ENCODE measurements at regions not wholly inside any gene's neighbourhood (a gene's known extent, or its start where the extent isn't known, plus 50 kb on each side); places are given as distances from the start of the nearest gene placed in this dataset.

DNA sequence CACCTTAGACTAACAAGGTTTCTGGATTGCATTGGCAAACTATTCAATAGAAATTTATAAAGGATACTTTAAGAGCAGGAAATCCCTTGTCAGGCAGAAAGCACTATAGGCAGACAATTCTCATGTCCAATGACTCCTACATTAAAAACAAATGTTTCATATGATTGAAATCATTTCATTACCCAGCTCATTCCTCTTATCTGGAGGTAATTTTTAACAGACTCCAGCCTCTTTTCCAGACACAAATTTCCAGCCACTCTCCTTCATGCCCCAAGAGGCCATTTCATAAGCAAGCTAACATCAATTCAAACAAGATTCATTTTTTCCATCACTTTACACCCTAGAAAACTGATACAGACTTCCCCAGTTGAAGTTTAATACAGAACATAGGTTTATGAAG is 495.1 kb upstream of the FRG1 start:
- Mint-ChIP-seq H3K27ac (no peak overlapping the region), H3K9me3 (peaks cover 0 to 31% (median 8%) of the 10 kb centered on the region in 9 donors), H3K27me3 (no peaks in the 10 kb centered on the region), H3K4me1 (no peaks in the 10 kb centered on the region), H3K36me3 (no peaks in the 10 kb centered on the region), H3K4me3 (no peak overlapping the region)
- POLR2A ChIA-PET, result no interaction called here
- ATAC-seq (no peak), DNase-seq (no peak)

DNA sequence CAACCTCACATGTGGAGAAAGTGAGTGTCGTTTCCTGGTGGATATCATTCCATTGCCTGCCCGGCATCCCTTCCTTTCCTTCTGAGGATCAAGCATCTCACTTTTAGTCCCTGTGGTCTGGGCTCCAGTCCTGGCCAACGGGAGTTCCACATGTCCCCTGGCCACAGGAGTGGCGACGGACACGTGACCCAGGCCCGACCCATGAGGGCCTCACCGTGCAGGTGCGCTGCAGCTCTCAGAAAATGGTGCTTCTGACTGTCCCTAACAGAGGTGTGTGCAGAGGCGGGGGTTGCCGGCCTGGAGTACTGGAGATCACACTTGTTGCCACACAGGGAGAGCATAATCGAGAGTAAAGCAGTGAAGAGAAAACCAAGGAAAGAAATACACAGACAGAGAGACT is 476.9 kb upstream of the FRG1 start:
- ATAC-seq (no peak), DNase-seq (no peak)
- Mint-ChIP-seq H3K9me3 (peaks cover 6 to 22% (median 10%) of the 10 kb centered on the region in 9 donors), H3K36me3 (peaks cover 0 to 5% (median 0%) of the 10 kb centered on the region in 3 donors), H3K27me3 (no peaks in the 10 kb centered on the region), H3K4me1 (no peaks in the 10 kb centered on the region), H3K27ac (no peak overlapping the region), H3K4me3 (no peak overlapping the region)
- POLR2A ChIA-PET, result no interaction called here

DNA sequence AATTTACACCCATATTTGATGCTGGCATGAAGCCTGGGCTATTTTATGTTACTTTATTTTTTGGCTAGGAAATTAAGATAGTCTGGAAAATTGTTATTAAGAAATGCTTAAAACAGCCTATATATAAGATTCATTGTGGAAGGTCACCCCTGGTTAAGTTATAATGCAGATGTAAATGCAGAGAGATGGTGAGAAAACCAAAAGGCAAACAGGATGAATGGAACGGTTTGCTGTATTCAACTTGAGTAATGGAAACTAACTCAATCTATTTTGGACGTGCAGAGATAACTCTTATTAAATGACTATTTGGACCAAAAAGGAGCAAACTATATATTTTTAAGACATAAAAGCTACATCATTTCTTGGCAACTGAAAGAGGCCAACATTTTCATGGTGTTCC is 446.3 kb upstream of the FRG1 start:
- H3K27me3 Mint-ChIP-seq, result no peaks in the 10 kb centered on the region

GRCh38 chr4:189497516-189497915 is 443.2 kb upstream of the FRG1 start:
- no peak for DNase-seq
- no peak overlapping the region for H3K4me3 Mint-ChIP-seq
- H3K36me3 Mint-ChIP-seq, result peaks cover 0 to under 1% (median 0%) of the 10 kb centered on the region in 3 donors
- H3K9me3 Mint-ChIP-seq, result peaks cover 0 to 14% (median 0%) of the 10 kb centered on the region in 9 donors
- peaks cover 0 to 1% (median 0%) of the 10 kb centered on the region in 4 donors for H3K4me1 Mint-ChIP-seq
- no peak overlapping the region for H3K27ac Mint-ChIP-seq
- POLR2A ChIA-PET, result no interaction called here
- H3K27me3 Mint-ChIP-seq, result peaks cover 0 to 3% (median 0%) of the 10 kb centered on the region in 5 donors
- ATAC-seq, result no peak

More for the DNA sequence above, 446.3 kb upstream of the FRG1 start:
- POLR2A ChIA-PET, result no interaction called here
- no peak for ATAC-seq
- H3K27ac Mint-ChIP-seq, result no peak overlapping the region
- H3K4me1 Mint-ChIP-seq, result peaks cover 0 to 3% (median 0%) of the 10 kb centered on the region in 4 donors
- H3K36me3 Mint-ChIP-seq, result peaks cover 0 to 10% (median 2%) of the 10 kb centered on the region in 3 donors
- H3K4me3 Mint-ChIP-seq, result no peak overlapping the region
- peaks cover 0 to 24% (median 5%) of the 10 kb centered on the region in 9 donors for H3K9me3 Mint-ChIP-seq
- no peak for DNase-seq

GRCh38 chr4:189497996-189498395 is 442.7 kb upstream of the FRG1 start:
- Mint-ChIP-seq H3K4me1 (peaks cover 0 to 1% (median 0%) of the 10 kb centered on the region in 4 donors), H3K36me3 (no peaks in the 10 kb centered on the region), H3K4me3 (no peak overlapping the region), H3K9me3 (peaks cover 0 to 10% (median 0%) of the 10 kb centered on the region in 9 donors), H3K27ac (peak overlapping the region in 1 of 10 donors; percentile 53), H3K27me3 (peaks cover 0 to 3% (median 0%) of the 10 kb centered on the region in 5 donors)
- POLR2A ChIA-PET, result no interaction called here
- ATAC-seq (no peak), DNase-seq (no peak)

GRCh38 chr4:189498457-189498856 is 442.2 kb upstream of the FRG1 start:
- peaks cover 0 to 3% (median 0%) of the 10 kb centered on the region in 5 donors for H3K27me3 Mint-ChIP-seq
- peaks cover 0 to 1% (median 0%) of the 10 kb centered on the region in 4 donors for H3K4me1 Mint-ChIP-seq
- POLR2A ChIA-PET, result no interaction called here
- no peak overlapping the region for H3K4me3 Mint-ChIP-seq
- H3K9me3 Mint-ChIP-seq, result peaks cover 0 to 8% (median 0%) of the 10 kb centered on the region in 9 donors
- no peak overlapping the region for H3K27ac Mint-ChIP-seq
- DNase-seq (no peak), ATAC-seq (no peak)
- no peaks in the 10 kb centered on the region for H3K36me3 Mint-ChIP-seq

GRCh38 chr4:189499696-189500095 is 441.0 kb upstream of the FRG1 start:
- peaks cover 0 to 3% (median 0%) of the 10 kb centered on the region in 5 donors for H3K27me3 Mint-ChIP-seq
- peaks cover 0 to 1% (median 0%) of the 10 kb centered on the region in 4 donors for H3K4me1 Mint-ChIP-seq
- POLR2A ChIA-PET, result no interaction called here
- no peak for ATAC-seq
- H3K4me3 Mint-ChIP-seq, result no peak overlapping the region
- H3K36me3 Mint-ChIP-seq, result no peaks in the 10 kb centered on the region
- H3K27ac Mint-ChIP-seq, result no peak overlapping the region
- no peak for DNase-seq
- peaks cover 0 to 4% (median 0%) of the 10 kb centered on the region in 9 donors for H3K9me3 Mint-ChIP-seq

DNA sequence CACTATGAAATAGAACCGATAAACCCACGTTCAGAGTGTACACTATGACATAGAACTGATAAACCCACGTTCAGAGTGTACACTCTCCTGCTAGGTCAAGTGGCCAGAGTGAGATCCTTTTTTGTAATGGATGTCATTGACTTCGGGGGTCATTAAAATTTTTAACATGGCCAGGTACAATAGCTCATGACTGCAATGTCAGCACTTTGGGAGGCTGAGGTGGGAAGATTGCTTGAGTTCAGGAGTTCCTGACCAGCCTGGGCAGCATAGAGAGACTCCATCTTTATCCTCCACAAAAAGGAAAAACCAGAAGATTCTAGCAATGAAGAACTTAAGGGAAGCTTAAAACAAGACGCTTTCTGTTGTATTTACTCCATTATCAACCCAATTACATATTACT is 439.7 kb upstream of the FRG1 start:
- no peak overlapping the region for H3K4me3 Mint-ChIP-seq
- POLR2A ChIA-PET, result no interaction called here
- no peaks in the 10 kb centered on the region for H3K36me3 Mint-ChIP-seq
- no peak overlapping the region for H3K27ac Mint-ChIP-seq
- H3K4me1 Mint-ChIP-seq, result peaks cover 0 to 1% (median 0%) of the 10 kb centered on the region in 4 donors
- DNase-seq (no peak), ATAC-seq (no peak)
- peaks cover 0 to 12% (median 0%) of the 10 kb centered on the region in 9 donors for H3K9me3 Mint-ChIP-seq
- H3K27me3 Mint-ChIP-seq, result peaks cover 0 to 3% (median 0%) of the 10 kb centered on the region in 5 donors

DNA sequence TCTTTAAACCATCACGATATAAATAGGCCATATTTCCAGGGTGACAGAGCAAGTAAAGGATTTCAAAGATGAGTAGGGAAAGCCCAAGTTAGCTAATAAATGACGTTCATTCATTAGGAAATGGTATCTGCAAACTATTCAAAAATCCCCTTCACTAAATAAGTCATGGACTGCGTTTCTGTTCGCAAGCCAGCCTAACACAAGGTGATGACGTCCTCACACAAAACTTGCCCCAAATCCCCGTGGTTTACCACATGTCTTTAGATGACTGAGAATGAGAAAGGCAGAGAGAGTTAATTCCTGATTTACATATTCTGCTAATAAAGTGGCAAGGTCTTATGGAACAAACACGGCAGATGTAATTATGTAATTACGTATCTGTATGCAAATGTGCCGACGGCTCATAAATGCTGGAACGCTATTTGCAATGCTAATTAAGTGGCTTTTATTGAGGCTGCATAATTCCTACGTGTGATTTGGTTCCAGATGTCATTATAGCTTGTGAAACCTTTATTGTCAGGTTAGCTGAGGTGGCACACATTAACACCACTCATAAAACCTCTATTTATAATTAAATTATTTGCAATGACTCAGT is 437.7 kb upstream of the FRG1 start:
- POLR2A ChIA-PET, result no interaction called here
- no peak for ATAC-seq
- DNase-seq, result no peak
- no peaks in the 10 kb centered on the region for H3K4me1 Mint-ChIP-seq
- H3K27me3 Mint-ChIP-seq, result peaks cover 0 to 3% (median 0%) of the 10 kb centered on the region in 5 donors
- H3K4me3 Mint-ChIP-seq, result no peak overlapping the region
- peaks cover 0 to 12% (median 0%) of the 10 kb centered on the region in 9 donors for H3K9me3 Mint-ChIP-seq
- H3K36me3 Mint-ChIP-seq, result no peaks in the 10 kb centered on the region
- H3K27ac Mint-ChIP-seq, result no peak overlapping the region

DNA sequence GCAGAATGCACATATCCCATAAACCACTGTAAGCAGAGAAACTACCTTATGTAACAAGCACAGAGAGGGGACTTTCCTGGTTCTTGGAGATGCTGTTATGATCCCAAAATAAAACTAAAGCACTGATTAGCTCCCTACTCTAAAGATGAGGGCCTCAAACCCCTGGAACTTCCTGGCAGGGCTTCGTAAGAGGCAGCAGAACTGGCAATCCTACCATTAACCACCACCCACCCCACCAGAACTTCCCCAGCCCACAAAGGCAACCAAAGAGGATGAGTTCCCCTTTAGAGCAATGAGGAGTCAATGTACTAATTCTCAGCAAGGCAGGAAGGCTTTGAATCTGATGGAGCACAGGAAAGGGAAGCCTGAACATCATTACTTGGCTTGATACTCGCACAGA is 436.5 kb upstream of the FRG1 start:
- no peak for DNase-seq
- Mint-ChIP-seq H3K4me3 (no peak overlapping the region), H3K4me1 (no peaks in the 10 kb centered on the region), H3K27ac (no peak overlapping the region), H3K9me3 (peaks cover 0 to 12% (median 0%) of the 10 kb centered on the region in 9 donors), H3K27me3 (peaks cover 0 to 3% (median 0%) of the 10 kb centered on the region in 5 donors), H3K36me3 (no peaks in the 10 kb centered on the region)
- POLR2A ChIA-PET, result no interaction called here
- ATAC-seq, result no peak

DNA sequence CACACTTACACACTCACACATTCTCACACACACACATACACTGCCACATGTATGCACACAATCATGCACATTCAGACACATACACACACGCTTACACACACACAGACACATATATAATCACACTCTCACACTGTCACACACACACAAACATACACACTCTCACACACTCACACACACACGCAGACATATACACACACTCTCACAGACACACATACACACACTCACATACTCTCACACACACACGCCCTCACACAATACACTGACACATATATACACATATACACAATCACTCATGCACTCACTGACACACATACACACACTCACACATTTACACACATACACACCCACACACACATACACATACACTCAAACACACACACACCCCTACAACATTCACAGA is 435.3 kb upstream of the FRG1 start:
- Mint-ChIP-seq H3K4me3 (no peak overlapping the region), H3K27me3 (peaks cover 0 to 3% (median 0%) of the 10 kb centered on the region in 5 donors), H3K27ac (no peak overlapping the region), H3K36me3 (no peaks in the 10 kb centered on the region), H3K4me1 (no peaks in the 10 kb centered on the region), H3K9me3 (peaks cover 0 to 22% (median 2%) of the 10 kb centered on the region in 9 donors)
- DNase-seq (no peak), ATAC-seq (no peak)
- POLR2A ChIA-PET, result no interaction called here

DNA sequence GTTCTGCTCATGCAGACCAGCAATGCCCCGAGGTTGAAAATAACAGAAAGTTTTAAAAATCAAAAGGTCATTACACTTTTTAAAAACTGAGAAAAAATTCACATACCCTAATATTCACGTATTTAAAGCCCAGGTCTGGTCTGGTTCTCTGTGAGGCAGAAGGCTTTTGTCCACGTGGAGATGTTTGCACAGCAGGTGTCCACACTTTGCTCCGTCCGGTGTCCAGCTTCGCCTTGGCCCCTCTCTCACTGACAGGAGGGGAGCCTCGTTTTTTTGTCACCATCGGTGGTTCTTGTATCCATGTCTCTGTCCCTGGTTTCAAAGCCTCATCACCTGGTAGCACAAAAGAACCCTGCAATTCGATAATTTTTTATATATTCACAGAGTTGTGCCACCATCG is 434.6 kb upstream of the FRG1 start:
- no peak for DNase-seq
- H3K27ac Mint-ChIP-seq, result no peak overlapping the region
- no peak for ATAC-seq
- H3K36me3 Mint-ChIP-seq, result no peaks in the 10 kb centered on the region
- POLR2A ChIA-PET, result no interaction called here
- peaks cover 0 to 3% (median 0%) of the 10 kb centered on the region in 5 donors for H3K27me3 Mint-ChIP-seq
- no peaks in the 10 kb centered on the region for H3K4me1 Mint-ChIP-seq
- peaks cover 0 to 22% (median 2%) of the 10 kb centered on the region in 9 donors for H3K9me3 Mint-ChIP-seq
- no peak overlapping the region for H3K4me3 Mint-ChIP-seq

DNA sequence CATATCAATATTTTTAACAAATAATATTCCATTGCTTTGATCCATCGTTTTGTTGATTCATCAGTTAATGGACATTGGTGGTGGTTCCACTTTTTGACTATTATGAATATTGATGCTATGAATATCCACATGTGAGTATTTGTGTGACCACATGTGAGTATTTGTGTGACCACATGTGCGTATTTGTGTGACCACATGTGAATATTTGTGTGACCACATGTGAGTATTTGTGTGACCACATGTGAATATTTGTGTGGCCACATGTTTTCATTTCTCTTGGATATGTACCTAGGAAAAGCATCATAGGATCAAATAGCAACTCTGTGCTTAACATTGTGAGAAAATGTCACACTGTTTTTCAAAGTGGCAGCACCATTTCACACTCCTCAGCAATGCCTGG is 433.6 kb upstream of the FRG1 start:
- ATAC-seq (no peak), DNase-seq (no peak)
- H3K27ac Mint-ChIP-seq, result no peak overlapping the region
- H3K4me3 Mint-ChIP-seq, result no peak overlapping the region
- POLR2A ChIA-PET, result no interaction called here
- no peaks in the 10 kb centered on the region for H3K36me3 Mint-ChIP-seq
- peaks cover 0 to 1% (median 0%) of the 10 kb centered on the region in 5 donors for H3K27me3 Mint-ChIP-seq
- peaks cover 0 to 22% (median 2%) of the 10 kb centered on the region in 9 donors for H3K9me3 Mint-ChIP-seq
- H3K4me1 Mint-ChIP-seq, result no peaks in the 10 kb centered on the region

GRCh38 chr4:189510601-189511000 is 430.1 kb upstream of the FRG1 start:
- POLR2A ChIA-PET, result no interaction called here
- no peaks in the 10 kb centered on the region for H3K4me1 Mint-ChIP-seq

More at GRCh38 chr4:189510601-189511000, 430.1 kb upstream of the FRG1 start:
- Mint-ChIP-seq H3K27ac (no peak overlapping the region), H3K27me3 (peaks cover 0 to 1% (median 0%) of the 10 kb centered on the region in 5 donors), H3K36me3 (no peaks in the 10 kb centered on the region), H3K9me3 (peaks cover 0 to 13% (median 2%) of the 10 kb centered on the region in 9 donors), H3K4me3 (no peak overlapping the region)
- no peak for ATAC-seq
- no peak for DNase-seq
